GM21825 (cell line): ENCODE measurements at regions not wholly inside any gene's neighbourhood (a gene's known extent, or its start where the extent isn't known, plus 50 kb on each side); places are given as distances from the start of the nearest gene placed in this dataset.
"Not testable (repeated sequence)": the region's sequence is repeated elsewhere in the genome, so short reads cannot be mapped to it uniquely, and the experiment has no call there.

Experiments used
- ATAC-seq: cut with Tn5 transposase; IDR thresholded peaks from one replicate; pipeline ENCODE4 v1.9.1; 2021; ENCODE audit warnings: mild to moderate bottlenecking, moderate library complexity; ENCODE audit not compliant: unreplicated experiment

DNA sequence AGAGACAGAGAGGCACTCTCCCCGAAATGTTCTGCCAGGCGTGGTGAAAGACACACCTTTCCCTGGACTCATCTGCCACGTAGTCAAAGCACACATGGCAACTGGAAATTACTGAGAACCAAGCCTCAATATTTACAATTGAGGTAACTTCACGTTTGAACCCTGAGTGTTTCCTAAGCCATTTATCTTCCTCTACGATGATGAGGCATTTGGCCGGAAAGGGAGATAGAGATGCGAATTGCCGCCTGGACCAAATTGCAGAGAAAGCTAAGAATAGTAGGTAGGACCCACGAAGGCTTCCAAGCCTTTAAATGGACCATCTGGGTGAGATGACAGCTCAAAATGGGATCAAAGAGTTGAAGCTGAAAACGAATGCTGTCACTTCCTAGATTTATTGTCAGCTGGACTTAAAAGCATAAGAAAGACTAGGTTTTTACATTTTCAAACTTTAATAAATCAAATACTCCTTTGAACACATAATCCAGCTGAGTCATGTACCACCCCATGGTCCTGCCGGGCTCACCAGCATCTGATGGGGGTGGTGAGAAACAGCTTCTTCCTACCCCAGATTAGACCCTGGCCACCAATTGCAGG is 135.6 kb upstream of the LYZL2 start:
- ATAC-seq = no peak

DNA sequence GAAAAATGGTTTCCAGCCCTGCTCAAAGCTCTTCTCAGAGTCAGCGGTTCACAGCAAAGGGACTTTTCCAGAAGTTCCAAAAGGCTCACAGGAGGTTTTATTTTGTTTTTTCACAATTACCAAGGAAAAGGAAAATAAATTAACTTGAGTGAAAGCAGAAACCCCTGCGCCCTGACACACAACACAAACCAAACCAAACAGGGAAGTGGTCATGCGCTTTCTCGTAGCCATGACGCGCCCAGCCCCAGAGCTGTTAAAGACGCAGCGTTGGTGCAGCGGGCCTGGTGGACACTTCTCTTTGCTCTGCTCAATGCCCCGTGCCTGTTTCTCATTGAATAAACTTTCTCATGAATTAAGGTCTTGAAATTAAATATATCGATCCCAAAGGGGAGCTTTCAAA is 134.4 kb upstream of the LYZL2 start:
- ATAC-seq = no peak

DNA sequence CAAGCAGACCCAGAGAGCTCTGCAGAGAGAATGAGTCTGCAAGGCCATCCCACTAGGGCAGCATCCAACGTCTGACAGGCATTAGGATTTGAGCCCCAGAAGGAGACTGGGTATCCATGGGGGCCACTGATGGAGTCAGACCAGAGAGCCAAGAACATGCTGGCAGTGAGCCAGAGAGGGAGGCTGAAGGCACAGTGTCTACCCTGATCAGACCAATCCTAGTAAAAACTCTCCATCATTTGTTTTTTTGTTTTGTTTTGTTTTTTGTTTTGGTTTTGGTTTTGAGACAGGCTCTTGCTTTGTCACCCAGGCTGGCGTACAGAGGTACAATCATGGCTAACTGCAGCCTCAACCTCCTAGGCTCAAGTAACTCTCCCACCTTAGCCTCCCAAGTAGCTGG is 133.1 kb upstream of the LYZL2 start:
- ATAC-seq = no peak

DNA sequence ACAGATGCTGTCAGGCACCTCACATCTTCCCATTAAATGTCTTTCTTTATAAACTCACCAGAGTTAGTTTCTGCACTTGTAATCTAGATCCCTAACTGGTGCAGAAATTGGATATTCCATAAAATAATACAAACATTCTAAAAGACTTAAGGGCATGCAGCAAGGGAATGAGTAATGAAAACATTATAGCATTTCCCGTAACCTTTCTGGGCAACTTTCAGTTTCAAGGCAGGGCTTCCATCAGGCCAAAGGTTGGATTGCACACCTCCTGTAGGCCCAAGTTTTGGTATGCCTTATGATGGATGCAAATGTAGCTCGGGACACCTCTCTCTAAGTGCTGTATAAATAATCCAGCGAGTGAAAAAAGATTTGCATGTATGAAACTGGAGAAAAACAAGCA is 129.9 kb upstream of the LYZL2 start:
- ATAC-seq = no peak

DNA sequence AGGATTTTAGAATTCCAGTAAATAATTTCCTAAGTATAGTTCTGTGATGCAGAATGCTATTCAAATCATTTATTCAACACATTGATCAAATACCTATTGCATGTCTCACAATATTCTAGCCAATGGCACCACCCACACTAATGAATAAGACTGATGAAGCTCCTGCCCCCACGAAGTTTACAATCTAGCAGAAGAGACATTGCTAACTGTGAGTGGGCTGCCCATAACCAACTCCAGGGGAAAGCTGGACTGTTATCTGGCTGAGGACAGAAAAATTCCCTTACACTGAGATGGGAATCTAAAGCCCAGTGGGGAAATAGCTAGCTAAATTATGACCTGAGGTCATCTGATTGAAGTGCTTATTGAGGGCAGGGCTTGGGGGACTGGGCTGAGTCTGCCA is 128.8 kb upstream of the LYZL2 start:
- no peak for ATAC-seq

DNA sequence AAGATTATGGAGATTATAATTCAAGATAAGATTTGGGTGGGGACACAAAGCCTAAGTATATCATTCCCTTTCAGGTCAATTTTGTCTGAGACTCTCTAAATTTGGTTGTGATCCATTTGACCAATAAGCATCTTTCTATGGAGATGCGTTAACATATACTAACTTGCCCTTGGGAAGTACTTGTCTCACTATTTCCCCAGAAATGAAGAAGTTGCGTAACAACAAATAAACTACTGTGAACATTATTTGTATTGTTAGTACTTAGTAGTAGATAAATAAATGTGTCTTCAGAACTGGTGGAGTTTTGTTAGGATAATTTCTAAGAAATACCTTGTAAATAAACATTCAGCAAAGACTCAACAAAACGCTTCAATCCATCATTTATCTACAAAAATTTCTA is 127.3 kb upstream of the LYZL2 start:
- ATAC-seq = no peak

DNA sequence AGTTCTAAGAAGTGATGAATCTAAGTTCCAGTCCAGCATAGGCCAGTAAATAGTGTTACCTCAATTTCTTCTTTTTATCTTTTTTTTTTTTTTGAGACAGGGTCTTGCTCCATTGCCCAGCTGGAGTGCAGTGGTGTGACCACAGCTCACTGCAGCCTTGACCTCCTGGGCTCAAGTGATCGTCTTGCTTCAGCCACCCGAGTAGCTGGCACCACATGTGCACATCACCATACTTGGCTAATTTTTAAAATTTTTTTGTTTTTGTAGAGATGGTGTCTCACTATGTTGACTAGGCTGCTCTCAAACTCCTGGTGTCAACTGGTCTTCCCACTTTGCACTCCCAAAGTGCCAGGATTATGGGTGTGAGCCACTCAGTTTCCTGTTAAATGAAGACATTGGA is 126.6 kb upstream of the LYZL2 start:
- ATAC-seq = no peak

DNA sequence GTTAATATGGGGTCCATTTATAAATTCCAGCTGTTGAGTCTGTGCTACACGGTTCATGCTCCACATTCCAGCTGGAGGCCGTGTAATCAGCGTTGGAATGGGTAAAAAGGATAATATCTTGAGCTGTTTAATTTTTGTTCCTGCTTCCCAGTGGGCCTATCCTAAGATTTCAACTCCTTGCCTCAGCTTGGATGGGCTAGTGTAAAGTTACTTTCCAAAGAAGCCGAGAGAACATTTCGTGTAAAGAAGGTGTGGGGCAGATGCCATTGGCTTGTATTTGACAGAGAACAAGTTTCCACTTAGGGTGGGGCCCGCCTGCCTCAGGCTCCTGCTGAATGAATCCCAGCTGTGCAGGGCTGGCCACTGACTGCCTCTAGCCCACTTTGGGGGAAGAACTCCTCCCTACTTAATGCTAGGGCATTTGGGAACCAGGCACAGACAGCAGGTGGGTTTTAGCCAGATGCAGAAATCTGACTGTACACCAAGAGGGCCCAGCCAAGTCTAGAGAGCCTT is 125.9 kb upstream of the LYZL2 start:
- ATAC-seq = no peak

DNA sequence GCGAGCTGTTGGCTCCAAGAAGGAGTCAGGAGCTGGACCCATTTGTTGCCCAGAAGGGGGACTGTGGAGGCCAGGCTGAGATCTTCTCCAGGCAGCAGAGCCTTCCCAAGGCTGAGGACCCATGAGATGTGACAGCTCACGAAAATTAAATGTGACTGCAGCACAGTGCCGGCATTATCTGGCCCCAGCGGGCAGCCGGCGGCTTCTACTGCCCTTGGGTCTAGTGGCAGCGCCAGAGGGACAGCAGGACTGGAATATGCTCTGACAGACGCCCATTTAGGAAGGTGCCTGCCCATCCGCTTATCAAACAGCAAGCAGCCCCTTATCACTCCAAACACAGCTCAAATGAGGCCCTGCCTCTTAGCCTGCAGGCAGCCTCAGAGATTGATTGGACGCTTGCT is 122.9 kb upstream of the LYZL2 start:
- no peak for ATAC-seq

DNA sequence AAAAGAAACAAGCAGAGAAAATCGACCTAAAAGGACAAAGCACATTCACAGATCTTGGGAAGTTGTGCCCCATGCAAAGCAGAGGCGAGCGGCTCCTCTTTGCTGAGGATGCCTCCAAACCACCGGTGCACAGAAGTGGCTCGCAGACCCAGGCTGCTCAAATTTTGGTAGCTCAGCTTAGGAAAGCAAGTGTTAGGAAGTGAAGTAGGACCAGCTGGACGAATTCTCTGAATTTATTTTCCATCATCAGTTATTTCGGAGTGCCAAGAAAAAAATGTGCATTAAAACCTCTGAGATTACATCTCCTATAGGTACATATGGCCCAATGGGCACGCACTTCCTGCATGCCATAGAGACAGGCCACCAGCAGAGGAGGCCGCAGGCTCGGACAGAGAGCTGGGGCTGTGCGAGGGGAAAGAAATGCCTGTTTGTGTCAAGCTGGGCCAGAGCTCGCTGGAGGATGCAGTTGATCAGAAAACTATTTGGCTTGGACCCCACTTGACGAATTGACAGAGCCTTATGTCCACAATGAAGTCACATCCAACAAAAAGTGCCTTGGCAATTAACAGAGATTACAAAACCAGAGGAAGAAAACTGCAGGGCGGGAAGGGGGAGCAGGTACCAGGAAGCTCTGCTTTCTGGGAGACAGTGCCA is 122.3 kb upstream of the LYZL2 start:
- ATAC-seq = peak; percentile 57

DNA sequence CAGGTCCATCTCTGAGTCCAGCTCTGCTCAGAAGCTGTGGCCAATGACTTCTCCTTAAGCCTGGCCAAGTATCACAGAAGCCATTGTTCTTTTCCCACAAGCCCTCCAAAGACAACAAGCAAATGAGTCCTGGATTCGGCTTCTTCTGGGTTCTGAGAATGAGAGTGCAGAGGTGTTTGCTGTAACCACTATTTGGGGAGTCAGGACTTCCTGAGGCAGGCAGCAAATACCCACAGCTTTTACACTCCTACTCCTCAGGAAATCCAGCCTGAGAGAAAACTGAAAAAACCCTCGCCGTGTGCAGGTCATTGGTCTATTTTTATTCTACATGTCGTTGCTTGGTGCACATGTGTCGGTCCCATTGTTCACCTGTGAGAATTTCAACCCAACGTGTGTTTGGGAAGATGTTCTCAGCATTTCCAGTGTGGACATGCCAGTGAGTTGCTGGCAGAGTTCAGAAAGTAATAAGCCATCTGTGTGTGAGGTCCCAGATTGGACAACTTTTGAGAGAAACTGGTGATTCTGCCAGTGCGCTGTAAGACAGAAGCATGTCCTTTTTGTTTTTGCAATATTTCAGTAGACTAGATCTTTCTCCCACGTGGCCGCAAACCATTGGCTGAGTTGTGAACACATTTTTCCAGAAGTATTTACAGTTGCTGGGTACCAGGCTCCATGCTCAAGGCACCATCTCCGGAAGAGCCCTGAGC is 121.6 kb upstream of the LYZL2 start:
- ATAC-seq = no peak

DNA sequence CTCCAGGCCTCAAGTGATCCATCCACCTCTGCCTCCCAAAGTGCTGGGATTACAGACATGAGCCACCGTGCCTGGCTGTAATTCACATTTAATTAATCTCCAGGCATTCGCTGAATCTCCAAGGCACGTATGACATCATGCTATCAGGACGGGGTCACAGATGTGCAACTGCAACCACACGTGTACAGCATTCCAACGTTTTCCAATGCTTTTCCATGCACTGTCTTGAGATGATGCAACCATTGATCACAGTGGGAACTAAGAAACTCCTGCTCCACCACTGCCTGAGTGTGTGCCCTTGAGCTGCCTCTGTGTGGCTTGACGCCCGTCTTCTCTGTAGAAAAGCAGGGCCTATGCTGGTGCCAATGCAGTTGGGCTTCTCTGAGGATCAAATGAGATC is 119.8 kb upstream of the LYZL2 start:
- no peak for ATAC-seq

DNA sequence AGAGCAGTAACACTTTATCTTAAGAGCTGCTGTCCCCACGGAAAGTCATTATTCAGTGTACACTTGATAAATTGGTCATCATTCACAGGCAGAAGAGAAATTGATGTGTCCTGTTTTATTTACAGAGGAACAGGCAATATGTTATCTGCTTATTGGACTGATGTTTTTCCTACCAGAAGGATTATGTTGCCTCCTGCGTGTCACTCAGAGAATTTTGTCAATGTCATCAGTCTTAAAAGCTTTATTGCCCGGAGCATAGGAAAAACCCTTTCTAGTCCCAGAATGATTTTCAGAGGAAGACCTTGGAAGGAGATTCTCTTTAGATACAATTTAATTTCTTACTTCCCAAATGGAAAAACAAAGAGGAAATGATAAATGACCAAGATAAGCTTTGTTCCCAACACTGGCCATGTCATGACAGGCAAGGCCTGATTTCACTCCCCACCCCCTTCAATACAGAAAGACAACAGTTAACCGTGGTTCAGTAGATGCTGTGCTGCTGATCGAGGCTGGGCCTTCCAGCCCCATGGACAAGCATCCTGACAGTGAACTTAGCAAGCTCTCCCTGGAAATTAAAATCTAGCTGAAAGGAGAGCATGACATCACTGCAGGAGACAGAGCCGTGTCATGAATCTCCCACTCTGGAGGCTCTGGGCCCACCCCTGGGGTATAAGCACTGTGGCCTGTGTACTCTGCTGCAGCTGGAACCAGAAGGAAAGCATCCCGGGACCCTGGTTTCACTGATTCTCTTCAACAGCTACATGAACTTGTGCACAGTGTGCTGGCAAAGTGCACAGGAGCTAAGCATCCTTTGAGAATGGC is 118.8 kb upstream of the LYZL2 start:
- no peak for ATAC-seq

DNA sequence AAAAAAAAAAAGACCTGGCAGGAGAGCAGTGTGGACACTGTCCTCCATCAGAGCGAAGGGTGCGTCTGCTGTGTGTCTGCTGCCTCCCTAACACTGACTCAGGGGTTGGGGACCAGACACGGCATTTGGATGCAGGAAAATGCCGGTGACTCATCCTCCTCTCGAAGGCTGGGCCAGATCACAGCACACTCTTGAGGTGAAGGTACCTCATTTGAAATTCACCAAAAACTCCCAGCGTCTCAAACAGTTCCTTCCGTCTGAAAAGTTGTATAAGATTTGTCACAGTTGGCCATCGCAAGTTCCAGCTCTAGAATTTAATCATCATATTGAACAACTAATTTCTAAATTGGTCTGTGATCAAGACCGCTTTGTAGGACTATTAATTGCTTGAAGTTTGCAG is 118.1 kb upstream of the LYZL2 start:
- no peak for ATAC-seq

DNA sequence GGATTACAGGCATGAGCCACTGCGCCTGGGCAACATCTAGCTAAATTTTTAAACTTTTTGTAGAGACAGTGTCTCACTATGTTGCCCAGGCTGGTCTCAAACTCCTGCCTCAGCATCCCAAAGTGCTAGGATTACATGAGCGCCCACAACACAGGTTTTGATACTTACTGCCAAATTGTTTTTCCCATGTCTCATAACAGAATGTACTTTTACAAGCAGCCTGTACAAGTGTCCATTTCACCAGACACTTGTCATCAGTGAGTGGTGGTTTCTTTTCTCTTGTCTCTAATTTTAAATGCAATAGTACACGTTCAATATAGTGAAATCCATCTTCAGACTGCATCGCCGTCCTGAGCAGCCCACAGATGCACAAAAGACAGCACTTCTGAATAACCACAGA is 116.4 kb upstream of the LYZL2 start:
- ATAC-seq = no peak

DNA sequence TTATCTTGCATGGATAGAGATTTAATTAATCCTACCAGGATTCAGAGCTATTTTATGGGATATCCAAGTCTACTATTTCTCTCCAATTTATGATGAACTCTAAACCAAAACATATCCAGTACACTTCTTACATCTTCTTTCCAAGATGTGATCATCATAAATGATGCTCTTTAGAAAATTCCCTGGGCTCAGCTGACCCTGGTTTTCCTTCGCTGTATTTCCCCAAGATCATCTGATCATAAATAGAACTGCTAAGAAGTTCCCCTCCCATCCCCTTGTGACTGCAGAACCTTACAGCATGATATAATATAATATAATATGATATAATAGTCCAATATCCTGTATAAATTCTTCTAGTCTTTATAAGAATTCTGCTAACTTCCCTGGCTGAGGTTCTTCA is 114.6 kb upstream of the LYZL2 start:
- no peak for ATAC-seq

DNA sequence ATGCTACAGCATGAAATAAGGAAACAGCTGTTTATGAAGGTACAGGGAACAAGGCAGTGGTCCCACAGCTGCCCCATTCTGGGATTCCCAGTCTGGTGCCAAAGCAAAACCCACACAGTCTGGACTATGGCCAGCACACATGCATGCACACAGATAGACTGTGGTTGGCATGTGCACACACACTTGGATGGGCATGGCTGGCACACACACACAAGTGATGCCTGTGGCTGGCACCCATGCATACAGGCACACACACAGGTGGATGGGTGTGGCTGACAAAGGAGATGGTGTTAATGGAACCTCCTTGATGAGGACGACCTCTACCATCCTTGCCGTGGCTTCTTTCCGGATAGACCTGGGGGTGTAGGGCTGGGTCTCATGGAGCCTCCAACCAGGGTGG is 114.0 kb upstream of the LYZL2 start:
- no peak for ATAC-seq

DNA sequence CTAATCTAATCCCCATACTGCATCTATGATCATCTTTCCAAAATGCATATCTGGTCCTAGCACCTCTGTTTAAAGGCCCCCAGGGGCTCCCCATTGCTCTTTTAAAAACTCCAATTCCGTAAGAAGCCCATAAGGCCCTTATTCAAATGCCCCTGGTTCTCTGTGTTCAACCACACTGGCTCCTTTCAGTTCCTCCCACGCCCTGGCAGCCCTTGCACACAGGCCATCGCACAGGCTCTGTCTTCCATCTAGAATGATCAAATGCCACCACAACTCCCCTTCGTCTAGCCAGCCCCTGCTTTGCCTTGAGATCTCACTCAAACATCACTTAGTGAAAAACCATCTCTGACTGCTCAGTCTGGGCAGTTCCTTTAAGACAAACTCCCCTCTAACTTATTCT is 112.9 kb upstream of the LYZL2 start:
- ATAC-seq = peak; percentile 87

DNA sequence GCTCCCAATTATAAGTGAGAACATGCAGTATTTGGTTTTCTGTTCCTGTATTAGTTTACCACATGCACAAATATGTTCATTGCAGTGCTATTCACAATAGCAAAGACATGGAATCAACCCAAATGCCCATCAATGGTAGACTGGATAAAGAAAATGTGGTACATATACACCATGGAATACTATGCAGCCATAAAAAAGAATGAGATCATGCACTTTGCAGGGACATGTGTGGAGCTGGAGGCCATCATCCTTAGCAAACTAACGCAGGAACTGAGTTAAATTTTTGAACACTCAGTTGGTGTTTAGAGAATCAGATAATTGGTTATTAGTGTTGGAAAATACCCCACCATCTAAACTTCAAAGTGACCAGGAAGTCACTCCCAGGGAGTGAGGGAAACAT is 111.2 kb upstream of the LYZL2 start:
- not testable (repeated sequence) for ATAC-seq

DNA sequence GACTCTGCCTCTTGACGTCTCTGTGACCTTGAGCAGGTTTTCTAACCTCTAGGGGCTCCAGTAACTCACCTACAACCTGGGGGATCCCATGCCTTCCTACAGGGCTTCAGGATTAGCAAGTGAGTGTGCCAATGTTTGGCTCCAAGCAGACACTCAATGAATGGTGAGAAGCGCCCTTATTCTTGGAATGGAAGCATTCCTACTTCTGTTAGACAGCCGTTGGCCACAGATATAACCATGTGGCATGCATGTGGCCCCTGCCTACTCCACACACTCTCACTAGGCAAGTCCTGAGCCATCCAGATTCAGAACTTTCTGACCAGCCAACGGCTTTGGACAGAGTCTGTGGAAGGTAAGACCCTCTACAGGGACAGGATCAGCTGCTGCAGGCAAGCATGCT is 108.9 kb upstream of the LYZL2 start:
- ATAC-seq = no peak

DNA sequence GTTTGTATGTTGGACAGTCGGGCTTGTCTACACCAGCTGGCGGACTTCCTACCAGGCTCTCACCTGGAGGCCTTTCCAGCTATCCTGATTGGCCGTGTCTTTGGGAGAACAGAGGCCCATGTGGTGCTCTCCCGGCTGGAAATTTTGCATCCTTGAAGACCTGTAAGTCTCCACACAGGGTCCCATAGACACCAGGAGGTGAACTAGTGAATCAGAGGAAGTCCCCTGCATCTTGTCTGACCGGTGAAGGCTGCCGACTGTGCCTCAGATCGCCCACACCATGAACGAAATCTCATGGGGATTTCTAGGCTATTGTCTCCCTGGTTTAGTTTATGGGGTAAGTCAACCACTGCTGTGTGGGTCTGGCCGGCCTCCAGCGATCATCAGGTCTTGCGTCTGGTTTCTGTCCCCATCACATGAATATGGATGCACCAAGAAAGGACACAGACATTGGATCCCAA is 108.4 kb upstream of the LYZL2 start:
- ATAC-seq = no peak
